ENCODE measurements at regions not wholly inside any gene's neighbourhood (a gene's known extent, or its start where the extent isn't known, plus 50 kb on each side); places are given as distances from the start of the nearest gene placed in this dataset.
A peak's percentile ranks its signal among the peaks of the same experiment; 100 is the strongest.

- no peak overlapping the region for H3K4me3 ChIP-seq (ENCODE audit: low read length)
- no peak for DNase-seq (ENCODE audit: low read depth)
- TF ChIP-seq CTCF (conservative IDR thresholded peaks at IDR 0.05; ENCODE audit: low read depth, low read length), result peak; percentile 10
Measured at GRCh38 chr11:45021692-45022141, 71.0 kb upstream of the TP53I11 start.

DNA sequence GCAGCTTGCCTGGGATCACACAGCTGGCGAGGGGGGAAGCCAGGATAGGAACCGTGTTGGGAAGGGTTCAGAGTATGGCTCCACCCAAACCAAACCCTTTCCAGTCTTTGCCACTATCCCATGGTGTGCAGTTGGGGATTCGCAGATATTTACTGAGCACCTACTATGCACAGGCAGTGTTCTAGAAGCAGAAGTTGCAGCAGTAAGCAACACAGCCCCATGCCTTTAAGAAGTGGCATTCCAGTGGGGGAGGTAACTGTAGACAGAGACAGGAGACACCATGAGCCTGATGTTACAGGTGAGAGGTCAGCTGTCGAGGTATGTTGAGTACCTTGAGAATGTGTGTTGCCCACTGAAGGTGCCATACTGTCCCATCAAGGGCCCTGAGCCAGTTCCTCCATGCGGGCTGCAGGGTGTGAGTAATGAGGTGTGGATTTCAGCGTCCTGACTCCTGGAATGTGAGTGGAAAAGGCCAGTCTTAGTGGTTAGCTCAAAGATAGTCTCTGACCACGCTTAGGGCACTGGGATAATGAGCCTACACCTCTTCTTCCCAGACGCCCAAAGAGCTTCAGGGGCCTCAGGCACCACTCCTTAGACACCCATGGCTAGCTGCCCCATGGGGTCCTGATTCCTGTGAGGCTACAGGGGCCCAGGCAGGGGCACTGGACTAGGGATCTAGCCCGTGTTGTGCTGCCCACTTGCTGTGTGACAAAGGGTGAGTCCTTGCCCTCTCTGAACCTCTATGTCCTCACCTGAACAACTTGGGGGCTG, 71.8 kb upstream of the TP53I11 start:
- DNase-seq (ENCODE audit: low read depth), result peak; percentile 7
- TF ChIP-seq CTCF (conservative IDR thresholded peaks at IDR 0.05; ENCODE audit: low read depth, low read length), result no peak

DNA sequence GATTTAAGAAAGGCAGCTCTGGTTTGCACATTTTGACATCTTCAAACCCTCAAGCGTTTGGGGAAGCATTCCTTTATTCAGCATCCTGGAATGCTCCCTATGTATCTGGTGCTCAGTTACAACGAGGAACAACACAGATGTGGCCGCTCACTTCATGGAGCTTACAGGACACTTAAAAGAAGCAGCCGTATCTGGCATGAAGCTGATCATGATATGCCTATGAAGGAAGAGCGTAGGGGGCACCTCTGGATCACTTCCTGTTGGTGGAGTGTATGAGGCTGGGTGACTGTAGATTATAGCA, 72.3 kb upstream of the TP53I11 start:
- no peak overlapping the region for H3K4me3 ChIP-seq (ENCODE audit: low read length)
- no peak for TF ChIP-seq CTCF (conservative IDR thresholded peaks at IDR 0.05; ENCODE audit: low read depth, low read length)
- no peak for DNase-seq (ENCODE audit: low read depth)

More for the DNA sequence above, 71.8 kb upstream of the TP53I11 start:
- H3K4me3 ChIP-seq (ENCODE audit: low read length), result no peak overlapping the region

GRCh38 chr11:45024316-45024715, 73.6 kb upstream of the TP53I11 start:
- no peak for TF ChIP-seq CTCF (conservative IDR thresholded peaks at IDR 0.05; ENCODE audit: low read depth, low read length)
- no peak for DNase-seq (ENCODE audit: low read depth)
- no peak overlapping the region for H3K4me3 ChIP-seq (ENCODE audit: low read length)

DNA sequence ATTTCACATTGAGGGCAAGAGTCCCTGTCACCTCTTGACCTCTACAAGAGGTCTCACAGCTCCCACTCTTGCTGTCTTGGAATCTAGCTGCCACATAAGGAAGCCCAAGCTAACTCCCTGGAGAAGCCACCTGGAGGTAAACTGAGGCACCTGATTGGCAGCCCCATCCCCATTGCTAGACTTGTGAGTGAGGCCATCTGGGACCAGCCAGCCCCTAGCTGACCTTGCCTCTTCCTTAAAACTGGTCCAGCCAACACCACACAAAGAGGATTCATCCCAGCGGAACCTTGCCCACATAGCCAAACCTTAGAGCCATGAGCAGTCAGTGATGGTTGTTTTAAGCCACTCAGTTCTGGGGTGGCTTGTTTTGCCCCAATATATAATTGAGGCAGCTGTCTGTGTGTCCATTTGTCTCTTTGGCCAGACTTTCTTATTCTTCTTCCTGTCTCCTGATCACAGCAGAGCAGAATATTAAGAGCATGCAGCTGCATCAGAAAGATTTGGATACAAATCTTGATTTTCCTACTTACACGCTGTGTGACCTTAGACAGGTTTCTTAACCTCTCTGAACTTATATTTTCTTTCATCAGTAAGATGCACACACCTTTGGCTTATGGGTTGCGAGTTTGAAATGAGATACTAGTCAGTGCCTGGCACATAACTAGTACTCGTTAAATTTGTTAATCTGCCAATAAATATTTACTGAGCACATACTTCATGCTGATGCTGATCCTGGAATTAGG, 74.3 kb upstream of the TP53I11 start:
- H3K4me3 ChIP-seq (ENCODE audit: low read length), result no peak overlapping the region
- no peak for DNase-seq (ENCODE audit: low read depth)
- TF ChIP-seq CTCF (conservative IDR thresholded peaks at IDR 0.05; ENCODE audit: low read depth, low read length), result no peak

DNA sequence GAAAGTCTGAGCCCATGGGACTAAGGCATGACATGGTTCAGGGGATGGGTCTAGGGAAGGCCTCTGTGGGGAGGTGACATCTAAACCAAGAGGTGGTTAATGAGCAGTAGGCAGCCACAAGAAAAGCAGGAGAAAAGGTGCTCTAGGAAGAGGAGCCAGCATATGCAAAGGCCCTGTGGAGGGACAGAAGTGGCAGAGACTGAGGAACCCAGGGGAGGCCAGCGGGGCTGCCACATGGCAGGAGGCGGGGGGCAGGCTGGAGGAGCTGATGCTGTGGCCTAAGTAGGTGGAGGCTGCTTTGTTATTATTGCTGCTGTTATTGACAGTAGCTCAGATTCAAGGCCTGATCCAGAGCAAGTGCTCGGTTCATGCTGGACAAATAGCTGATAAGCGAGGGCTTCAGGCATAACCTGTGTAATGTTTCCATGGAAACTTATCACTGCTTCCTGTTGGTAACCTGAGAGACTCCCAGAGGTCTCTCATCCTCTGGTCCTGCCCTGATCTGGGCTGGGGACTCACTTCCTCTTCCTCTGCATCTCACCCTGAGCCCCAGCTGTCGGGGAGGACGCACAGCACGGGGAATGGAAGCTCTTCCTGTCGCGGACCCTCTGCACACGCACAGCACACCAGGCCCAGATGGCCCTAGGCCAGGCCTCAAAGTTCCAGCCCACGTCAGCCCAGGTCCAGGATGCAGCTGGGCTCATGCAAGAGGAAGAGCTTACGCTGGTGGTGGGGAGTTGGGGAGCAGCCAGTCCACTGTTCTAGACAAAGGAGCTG, 75.2 kb upstream of the TP53I11 start:
- no peak for TF ChIP-seq CTCF (conservative IDR thresholded peaks at IDR 0.05; ENCODE audit: low read depth, low read length)
- no peak for DNase-seq (ENCODE audit: low read depth)

More for the DNA sequence above, 75.2 kb upstream of the TP53I11 start:
- H3K4me3 ChIP-seq (ENCODE audit: low read length), result no peak overlapping the region
